HT1080 (cell line): ENCODE measurements at regions not wholly inside any gene's neighbourhood (a gene's known extent, or its start where the extent isn't known, plus 50 kb on each side); places are given as distances from the start of the nearest gene placed in this dataset.

Experiments used
- DNase-seq: peaks from one replicate; pipeline ENCODE4 v3.0.0-alpha.2; 2015; ENCODE audit warnings: low read depth

DNA sequence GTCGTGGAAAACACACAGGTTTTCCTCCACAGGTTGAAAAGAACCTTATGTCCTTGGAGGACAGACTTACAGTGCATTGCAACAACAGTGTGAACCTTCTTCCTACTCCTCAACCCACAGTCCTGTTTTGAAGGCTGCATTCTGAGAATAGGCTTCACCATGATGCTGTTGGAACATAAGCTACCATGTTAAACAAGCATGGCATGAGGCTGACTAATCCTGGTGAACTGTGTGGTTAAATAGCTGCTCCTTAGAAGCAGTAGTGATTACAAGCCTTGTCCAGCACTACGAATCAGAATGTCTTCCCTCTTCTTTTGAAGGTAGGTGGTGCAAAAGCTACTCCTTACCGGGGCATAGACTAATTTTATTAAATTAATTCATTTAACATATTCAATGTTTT is 368.5 kb upstream of the EPHA7 start:
- peak; percentile 34 for DNase-seq

DNA sequence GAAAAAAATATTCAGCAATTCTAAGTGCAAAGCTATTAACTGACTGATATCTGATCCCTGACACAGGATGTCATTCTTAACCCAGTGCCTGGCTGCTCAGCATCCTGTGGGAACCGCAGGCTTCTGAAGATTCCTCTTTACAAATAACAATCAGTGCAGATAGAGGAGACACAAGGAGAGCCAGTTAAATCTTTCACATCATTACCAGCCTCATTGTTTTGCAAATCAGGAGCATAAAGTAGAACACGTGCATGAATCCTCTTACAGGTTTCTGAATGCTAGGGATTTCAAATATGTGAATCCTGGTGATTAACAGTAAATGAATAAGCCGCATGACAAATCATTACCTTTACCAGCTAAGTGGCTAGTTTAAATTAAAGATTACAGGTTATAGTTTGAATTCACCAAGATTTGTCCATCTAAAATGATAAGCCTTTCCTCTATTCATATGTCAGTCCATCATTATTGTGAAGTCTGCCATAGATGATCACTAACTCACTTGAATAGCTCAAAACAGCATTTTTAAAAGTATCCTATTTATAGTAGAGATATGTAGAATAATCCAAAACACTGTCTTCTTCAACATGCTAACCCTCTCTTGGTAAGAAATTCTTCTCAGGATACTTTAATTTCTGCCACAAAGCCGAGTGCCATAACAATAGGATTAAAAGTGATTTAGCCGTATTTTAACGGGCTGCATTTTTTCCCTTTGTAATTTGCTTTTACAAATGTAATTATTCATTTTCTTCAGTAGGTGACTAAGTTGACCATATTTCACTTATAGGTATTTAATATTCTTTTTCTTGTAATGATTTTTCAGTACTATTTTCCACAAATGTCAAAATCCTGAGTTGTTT is 367.3 kb upstream of the EPHA7 start:
- peak; percentile 69 for DNase-seq

DNA sequence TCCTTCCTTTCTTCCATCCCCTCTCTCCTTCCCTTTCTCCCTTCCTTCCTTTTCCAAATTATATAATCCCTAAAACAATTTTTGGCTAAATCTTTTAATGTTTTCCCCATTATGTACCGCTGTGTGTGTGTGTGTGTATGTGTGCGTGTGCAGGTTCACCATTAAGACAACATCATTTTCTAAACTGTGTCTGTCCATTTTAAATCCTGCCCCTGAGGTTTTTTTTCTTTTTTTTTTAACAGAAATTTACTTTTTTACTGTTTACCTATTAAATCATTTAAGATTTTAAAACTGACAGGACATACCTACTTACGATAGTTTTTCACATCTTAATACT is 366.3 kb upstream of the EPHA7 start:
- DNase-seq, result no peak

DNA sequence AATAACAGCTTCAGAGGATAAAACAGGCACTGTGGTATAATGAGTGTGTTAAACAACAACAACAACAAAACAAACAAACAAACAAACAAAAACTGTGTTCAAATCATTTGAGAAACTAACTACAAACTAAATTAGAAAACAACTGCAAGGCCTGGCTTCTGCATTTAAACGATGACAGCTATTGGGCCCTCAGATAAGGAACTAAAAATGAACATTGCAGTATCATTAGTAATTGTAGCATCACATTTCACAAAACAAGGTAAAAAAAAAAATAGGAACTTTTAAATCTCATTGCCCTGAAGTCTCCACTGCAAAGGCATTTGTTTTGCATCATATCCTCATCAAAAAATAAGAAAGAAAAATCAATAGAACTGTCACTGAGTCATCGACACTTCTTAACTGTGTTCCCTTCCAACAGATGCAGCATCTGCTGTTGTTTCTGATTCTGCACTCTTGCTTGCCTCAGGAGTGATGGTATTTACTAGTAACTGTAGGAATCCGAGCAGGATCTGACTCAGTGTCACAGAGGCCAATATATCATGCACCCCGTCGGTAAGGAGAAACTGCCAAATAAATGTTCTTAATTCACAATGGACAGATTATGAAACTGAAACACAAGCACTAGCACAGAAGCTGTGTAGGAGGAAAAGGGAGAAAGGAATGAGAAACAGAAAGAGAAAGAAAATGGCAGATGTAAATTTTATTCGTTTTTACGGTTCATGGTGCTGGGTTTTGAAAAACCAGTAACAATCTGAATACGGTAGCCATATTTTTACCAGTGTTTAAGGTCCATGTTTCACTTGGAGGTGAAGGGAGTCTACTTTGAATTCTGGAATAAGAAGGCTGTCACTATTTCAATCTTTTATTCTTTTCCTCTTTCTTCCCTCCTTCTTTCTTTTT is 365.7 kb upstream of the EPHA7 start:
- DNase-seq, result peak; percentile 82

DNA sequence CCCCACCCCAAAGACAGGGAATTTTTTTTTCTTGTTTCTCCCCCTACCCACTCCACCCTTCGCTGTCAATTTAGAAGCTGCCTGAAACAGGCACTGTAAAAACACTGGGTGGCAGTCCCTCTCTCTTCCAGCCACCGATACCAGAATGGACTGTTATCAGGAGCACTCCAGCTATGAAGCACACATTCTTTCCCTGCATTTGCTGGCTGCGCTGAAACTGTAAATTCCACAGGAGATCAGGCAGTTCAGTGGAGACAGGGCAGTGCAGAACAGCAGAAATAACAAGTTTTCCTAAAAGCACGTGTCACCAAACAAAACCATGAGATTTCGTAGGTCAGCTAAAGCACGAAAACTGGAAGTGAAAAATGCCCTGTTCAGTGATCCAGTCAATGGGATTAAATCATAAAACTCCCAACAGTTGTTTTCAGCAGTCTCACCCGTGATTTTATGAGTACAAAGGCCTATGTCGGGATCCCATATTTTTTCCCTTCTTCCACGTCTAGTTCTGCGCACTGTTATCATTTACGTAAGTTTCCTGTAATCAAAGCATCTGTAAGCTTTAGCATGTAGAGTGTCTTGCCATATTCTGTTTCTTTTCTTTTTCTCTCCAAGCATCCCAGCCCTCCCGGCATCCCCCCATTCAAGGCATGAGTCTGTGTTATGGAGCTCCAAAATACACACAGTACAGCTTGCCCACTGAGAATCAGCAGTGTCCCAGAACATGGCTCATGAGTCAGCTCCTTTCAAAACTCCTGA is 359.9 kb upstream of the EPHA7 start:
- DNase-seq, result no peak

DNA sequence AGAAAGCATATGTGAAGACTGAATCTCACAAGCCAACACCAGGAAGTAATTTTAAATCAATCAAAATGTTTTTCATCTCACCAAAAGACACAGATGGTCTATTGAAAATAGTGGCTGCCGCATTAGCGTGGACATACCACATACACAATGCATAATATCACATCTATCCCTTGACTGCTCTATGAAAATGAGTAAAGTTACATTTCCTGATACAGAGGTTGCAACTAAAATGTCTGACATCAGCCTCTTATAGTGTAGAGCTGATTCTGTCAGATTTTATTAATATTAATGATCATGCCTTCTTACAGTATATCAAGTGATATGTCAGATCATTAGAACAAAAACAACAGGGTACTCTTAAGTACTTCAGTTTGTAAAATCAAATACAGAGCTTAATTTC is 339.8 kb upstream of the EPHA7 start:
- no peak for DNase-seq

DNA sequence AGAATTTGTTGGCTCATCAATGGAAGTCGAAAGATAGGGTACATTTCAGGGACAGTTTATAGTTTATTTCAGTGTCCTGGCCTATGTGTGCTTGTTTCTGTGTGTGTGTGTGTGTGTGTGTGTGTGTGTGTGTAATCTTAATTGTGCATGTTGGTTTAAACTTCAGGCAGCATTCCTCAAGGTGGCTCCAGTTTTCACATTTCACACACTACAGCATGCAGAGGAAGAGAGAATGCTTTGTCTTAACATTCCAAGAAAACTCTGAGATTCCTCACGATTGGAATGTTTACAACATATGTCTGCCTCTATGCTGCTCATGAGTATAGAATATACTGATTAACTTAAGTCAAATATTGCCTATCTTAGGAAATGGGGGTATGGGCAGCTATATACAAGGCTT is 332.6 kb upstream of the EPHA7 start:
- DNase-seq, result peak; percentile 2

DNA sequence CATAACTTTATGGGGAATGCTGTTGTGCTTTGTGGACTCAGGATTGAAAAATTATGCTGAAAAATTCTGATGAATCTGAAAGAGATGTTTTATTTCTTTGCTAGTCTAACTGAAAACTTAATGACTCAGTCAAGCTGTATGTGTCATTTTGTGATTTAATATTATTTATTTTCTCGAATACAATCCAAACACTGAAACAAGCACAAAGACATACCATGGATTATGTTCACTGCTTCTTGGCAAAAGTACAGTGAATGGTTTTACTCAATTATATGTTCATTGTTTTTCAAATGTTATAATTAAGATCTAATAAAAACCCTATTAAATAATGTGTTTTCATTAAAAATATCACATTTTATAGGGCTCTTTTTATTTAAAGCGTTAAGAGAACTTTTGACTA is 330.6 kb upstream of the EPHA7 start:
- DNase-seq, result no peak

DNA sequence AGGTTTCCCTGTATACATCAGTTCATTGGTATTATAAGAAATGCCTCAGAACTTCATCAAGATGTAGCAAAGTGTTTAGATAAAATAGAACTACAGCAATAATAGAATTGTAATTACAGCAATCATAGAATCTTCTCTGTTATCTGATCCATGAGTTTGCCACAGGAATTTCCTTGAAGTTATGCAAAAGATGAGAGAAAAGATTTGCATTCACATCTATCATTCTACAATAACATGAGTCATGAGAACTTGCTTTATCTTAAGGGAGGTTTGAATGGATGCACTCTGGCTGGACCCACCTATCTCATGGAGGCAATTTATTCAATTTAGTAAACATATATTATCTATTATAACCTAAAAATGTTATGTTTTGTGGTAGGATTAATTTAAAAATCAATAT is 329.8 kb upstream of the EPHA7 start:
- DNase-seq, result no peak

DNA sequence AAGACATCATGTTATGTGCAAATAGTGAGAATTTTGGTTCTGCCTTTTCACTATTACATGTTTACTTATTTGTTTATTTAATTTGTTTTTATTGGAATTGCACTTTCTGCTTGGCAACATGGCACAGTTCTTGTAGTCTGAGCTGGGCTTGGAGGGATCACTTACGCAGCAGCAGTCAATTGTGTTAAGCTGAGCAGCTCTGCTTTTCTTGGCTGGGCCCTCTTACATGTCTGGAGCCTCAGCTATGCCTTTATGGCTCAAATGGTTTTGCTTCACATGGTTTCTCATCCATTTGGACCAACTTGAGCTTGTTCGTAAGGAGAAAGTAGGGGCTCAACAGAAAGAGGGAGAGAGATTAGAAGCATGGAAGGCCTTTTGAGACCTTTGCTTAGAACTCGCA is 327.5 kb upstream of the EPHA7 start:
- DNase-seq, result no peak

DNA sequence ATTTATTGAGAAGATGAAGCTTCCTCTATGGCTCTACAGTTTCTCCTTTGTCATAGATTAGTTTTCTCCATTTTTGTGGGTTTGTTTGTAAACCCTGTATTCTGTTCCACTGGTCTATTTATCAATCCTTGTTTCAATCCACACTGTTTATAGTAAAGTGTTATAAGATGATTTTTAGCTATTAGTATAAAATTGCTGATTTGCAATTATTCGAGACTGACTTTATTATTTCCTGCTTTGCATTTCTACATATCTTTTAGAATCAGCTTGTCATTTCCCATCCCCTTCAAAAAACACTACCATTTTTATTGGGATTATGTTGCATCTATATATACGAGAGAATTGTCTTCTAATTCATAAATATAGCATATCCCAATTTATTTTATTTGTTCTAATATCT is 325.9 kb upstream of the EPHA7 start:
- DNase-seq, result no peak

DNA sequence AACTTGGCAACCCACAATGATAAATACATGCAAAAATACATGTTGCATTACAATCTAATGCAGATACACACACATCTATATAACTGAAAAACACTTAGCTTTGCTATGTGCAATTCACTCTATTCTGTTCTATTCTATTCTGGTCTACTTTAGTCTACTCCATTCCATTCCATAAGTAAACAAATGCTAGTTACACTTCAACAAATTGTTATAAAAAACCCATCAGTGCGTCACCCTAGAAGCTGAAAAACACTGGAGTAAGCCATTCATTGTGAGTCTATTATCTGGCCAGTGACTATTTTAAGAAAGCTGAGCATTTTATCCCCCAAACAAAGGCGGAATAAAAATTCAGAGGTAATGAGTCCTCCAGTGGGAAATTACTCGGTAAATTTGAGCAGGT is 315.7 kb upstream of the EPHA7 start:
- no peak for DNase-seq

DNA sequence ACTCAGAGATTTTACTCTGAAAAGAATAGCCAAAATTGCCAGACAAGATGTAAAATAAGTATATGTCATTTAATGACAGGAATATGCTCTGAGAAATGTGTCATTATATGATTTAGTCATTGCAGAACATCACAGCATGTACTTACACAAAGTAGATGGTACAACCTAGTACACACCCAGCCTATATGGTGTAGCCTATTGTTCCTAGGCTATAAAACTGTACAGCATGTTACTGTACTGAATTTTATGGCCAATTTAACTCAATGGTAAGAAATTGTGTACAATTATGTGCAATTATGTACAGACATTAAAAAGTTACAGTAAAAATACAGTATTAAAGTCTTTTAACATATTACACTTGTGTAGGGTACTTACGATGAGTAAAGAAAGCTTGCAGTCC is 311.9 kb upstream of the EPHA7 start:
- DNase-seq, result peak; percentile 3

DNA sequence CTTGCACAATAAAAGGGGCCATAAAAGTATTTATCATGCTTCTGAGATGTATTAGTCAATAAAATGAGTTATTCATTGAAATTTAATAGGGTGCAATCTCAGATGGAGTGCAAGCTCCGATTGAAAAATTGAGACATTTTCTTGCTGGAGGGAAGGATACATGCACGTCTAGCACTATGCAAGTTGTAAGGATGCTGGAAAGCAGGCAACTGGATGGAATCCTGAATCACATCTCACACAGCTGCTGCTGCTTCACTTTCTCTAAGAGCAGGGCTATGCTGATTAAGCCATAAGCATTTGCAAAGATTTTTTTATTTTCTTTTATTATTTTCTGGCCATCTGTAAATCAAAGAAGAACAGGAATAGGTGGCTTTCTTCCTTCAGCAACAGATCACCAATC is 308.8 kb upstream of the EPHA7 start:
- no peak for DNase-seq

DNA sequence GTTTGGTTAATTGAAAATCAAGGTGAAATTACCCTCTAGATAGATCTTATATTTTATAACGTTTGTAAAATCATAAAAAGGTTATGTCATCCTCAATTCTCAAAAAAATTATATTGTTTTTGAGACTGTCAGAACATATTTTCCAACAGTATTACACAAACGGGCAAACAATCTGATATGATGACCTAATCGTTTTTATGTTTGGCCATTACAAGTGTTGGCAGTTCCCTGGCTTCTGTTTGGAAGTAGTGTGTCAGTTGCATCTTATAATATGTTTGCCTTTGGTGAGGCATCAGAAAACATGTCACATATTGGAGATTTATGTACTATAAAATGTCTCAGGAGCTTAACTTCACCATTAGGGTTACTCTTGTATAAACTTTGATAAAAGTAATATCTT is 308.1 kb upstream of the EPHA7 start:
- DNase-seq, result no peak

DNA sequence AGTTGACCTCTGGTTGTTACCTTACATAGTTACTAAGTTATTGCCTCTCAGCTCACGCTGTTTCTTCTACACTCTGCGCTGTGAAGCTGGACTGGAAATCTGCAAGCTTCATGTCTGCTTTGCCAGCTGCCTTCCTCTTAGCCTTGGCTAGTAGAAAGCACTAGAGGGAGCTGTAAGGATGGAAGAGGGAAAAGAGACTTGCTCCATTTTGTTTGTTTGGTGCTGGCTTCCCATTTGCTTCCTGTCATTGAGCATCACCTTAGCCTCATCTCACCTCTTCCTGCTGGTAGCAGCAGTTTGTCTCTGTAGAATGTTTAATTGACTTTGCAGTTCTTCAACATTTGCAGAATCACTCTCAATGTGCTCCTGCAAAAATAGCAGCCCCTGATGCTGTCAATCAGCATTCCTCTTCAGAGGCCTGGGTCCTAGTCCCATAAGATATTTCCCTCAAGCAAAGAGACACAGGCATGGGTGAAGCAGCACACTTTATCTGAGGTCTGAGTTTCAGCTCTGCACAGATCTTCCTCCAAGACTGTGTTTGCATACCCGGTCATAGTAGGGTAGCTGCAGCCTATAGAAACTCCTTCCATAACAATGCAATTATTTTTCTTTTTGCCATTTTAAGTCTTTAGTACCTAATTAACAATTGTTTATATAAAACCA is 302.2 kb upstream of the EPHA7 start:
- peak; percentile 47 for DNase-seq

DNA sequence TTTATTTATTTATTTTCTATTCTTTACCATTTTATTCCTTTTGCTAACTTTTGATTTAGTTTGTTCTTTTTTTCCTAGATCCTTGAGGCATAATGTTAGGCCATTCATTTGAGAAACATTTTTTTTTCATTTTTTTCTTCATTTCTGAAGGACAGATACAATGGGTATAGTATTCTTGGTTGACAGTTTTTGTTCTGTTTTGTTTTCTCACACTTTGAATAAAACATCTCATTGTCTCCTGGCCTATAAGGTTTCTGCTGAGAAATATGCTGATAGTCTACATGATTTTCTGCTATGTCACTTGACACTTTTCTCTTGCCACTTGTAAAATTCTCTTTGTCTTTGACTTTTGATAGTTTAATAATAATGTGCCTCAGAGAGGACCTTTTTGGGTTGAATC is 294.6 kb upstream of the EPHA7 start:
- DNase-seq, result no peak

DNA sequence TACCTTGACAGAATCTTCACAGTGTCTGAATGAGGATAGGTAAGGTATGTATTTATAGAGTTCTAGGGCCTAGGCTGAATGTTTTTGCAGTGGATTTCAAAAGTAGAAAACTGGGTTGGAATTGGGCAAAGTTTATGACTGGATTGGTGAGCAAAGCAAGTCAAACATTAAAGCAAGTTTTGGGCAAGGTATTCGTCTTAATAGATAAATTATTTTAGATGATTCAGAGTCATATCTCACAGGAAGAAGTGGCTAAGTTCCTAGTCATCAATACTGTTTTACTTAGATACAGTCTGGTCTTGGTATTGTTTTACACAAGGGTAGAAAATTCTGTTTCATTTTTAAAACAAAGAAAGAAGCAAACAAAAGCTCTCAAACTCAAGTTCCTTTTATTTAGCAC is 284.1 kb upstream of the EPHA7 start:
- no peak for DNase-seq

DNA sequence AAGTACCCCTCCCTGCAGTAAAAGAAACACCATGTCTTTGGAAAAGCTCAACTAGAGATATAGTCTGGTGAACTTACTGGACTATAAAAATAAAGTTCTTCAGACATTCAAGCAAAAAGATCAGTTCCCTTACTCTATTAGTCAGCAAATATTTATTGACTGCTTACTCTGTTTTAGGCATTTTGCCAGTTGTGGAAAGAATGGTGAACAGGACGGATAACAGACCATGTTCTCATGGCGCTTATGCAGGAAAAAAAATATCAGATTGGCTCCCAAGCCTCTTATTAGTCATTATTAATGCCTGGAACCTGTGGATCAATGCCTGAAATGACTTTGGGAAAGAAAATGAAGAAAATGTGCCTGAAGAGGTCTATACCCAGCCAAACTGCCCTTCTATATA is 282.2 kb upstream of the EPHA7 start:
- no peak for DNase-seq

DNA sequence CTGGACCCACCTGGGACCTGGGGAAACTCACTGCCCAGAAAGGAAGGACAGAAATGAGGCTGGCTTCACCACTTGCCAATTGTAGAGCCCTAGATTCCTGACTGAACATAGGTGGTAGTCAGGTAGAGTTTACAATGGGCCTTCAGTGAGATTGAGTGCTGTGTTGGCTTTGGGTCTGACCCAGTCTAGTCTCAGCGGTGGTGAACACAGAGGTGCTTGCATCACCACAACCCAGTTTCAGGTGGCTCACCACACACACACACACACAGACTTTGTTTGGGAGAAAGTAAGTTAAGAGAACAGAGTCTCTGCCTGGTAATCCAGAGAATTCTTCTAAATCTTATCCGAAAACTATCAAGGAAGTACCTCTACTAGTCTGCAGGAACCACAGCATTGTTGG is 266.1 kb upstream of the EPHA7 start:
- no peak for DNase-seq

DNA sequence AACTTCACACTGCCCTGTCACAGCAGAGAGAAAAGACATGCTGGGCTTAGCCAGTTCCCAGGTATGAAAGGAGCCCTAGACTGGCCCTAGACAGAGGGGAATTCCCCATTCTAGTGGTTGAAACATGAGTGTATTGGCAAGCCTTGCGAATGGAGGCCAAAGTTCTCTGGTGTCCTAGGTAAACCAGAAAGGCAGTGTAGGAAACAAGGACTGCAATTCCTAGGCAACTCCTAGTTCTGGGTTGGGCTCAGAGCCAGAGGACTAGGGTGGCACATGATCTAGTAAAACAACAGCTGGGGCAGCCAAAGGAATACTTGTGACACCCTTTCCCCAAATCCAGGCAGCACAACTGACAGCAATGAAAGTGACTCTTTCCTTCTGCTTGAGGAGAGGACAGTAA is 265.0 kb upstream of the EPHA7 start:
- DNase-seq, result peak; percentile 11

DNA sequence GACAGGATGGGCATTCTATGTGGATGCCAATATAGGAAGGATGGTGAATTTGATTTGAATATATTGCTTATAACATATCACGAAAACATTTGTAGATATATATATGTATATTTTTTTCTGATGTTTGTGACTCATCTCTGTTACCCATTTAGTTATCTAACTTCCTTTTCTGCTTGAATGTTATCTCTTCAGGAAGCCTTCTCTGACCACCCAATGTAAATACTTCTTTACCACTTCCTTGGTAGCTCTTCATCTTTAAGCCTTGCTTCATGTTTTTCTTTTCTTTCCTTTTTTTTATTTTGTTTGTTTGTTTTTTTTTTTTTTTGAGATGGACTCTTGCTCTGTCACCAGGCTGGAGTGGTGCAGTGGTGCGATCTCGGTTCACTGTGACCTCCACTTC is 260.5 kb upstream of the EPHA7 start:
- peak; percentile 48 for DNase-seq
